Type B pancreatic cell (in vitro differentiated cells): ENCODE measurements at regions not wholly inside any gene's neighbourhood (a gene's known extent, or its start where the extent isn't known, plus 50 kb on each side); places are given as distances from the start of the nearest gene placed in this dataset.

ENCODE experiments used
- DNase-seq: peaks from one replicate; pipeline ENCODE4 v3.0.0; 2021; ENCODE audit warnings: mixed read lengths; ENCODE audit not compliant: unreplicated experiment; ENCODE audit errors: extremely low spot score
- H3K27ac Mint-ChIP-seq: 2 replicates; pipeline ENCODE4 v1.8.0; 2021; ENCODE audit warnings: mild to moderate bottlenecking, mixed read lengths
- H3K27me3 Mint-ChIP-seq: 2 replicates; pipeline ENCODE4 v1.8.0; 2021; ENCODE audit warnings: mixed read lengths
- H3K36me3 Mint-ChIP-seq: 2 replicates; pipeline ENCODE4 v1.8.0; 2021; ENCODE audit warnings: mixed read lengths
- H3K4me1 Mint-ChIP-seq: one replicate; pipeline ENCODE4 v1.8.0; 2021; ENCODE audit warnings: mixed read lengths; ENCODE audit not compliant: unreplicated experiment
- H3K4me3 Mint-ChIP-seq: 2 replicates; pipeline ENCODE4 v1.8.0; 2021; ENCODE audit warnings: mild to moderate bottlenecking, mixed read lengths
- H3K9me3 Mint-ChIP-seq: 2 replicates; pipeline ENCODE4 v1.8.0; 2021; ENCODE audit warnings: mixed read lengths
- CTCF ChIP-seq: fragments of 200-600 bp; sonication (generic); conservative IDR thresholded peaks from 2 replicates; pipeline ENCODE4 v1.5.0; 2021; ENCODE audit warnings: antibody characterized with exemption, mild to moderate bottlenecking

- Mint-ChIP-seq H3K36me3 (no peaks in the 10 kb centered on the region), H3K4me3 (no peak overlapping the region), H3K4me1 (peaks cover 5% of the 10 kb centered on the region), H3K27me3 (no peaks in the 10 kb centered on the region), H3K27ac (no peak overlapping the region), H3K9me3 (no peaks in the 10 kb centered on the region)
- DNase-seq = no peak
- no peak for TF ChIP-seq CTCF
These were observed 1371.5 kb upstream of the TMEFF2 start for GRCh38 chr2:193566276-193566675.

GRCh38 chr2:193562031-193562430, 1367.3 kb upstream of the TMEFF2 start:
- no peaks in the 10 kb centered on the region for H3K9me3 Mint-ChIP-seq
- H3K27ac Mint-ChIP-seq = no peak overlapping the region
- no peaks in the 10 kb centered on the region for H3K36me3 Mint-ChIP-seq
- DNase-seq = no peak
- no peaks in the 10 kb centered on the region for H3K27me3 Mint-ChIP-seq
- H3K4me1 Mint-ChIP-seq = peaks cover 5% of the 10 kb centered on the region
- H3K4me3 Mint-ChIP-seq = no peak overlapping the region
- no peak for TF ChIP-seq CTCF

- H3K27me3 Mint-ChIP-seq = no peaks in the 10 kb centered on the region
- TF ChIP-seq CTCF = no peak
- no peak overlapping the region for H3K27ac Mint-ChIP-seq
- H3K4me1 Mint-ChIP-seq = peaks cover 5% of the 10 kb centered on the region
- DNase-seq = no peak
- H3K36me3 Mint-ChIP-seq = no peaks in the 10 kb centered on the region
- no peaks in the 10 kb centered on the region for H3K9me3 Mint-ChIP-seq
- H3K4me3 Mint-ChIP-seq = no peak overlapping the region
These were observed 1366.3 kb upstream of the TMEFF2 start for GRCh38 chr2:193561054-193561453.

- DNase-seq = no peak
- TF ChIP-seq CTCF = no peak
- Mint-ChIP-seq H3K27ac (no peak overlapping the region), H3K4me3 (no peak overlapping the region), H3K36me3 (no peaks in the 10 kb centered on the region), H3K27me3 (no peaks in the 10 kb centered on the region), H3K4me1 (no peaks in the 10 kb centered on the region), H3K9me3 (no peaks in the 10 kb centered on the region)
These were observed 1362.2 kb upstream of the TMEFF2 start for GRCh38 chr2:193556766-193557470.

- H3K4me3 Mint-ChIP-seq = no peak overlapping the region
These were observed 1354.9 kb upstream of the TMEFF2 start for GRCh38 chr2:193549661-193550060.

More at GRCh38 chr2:193549661-193550060, 1354.9 kb upstream of the TMEFF2 start:
- no peak for TF ChIP-seq CTCF
- Mint-ChIP-seq H3K27ac (no peak overlapping the region), H3K36me3 (no peaks in the 10 kb centered on the region), H3K9me3 (peaks cover 12% of the 10 kb centered on the region), H3K27me3 (no peaks in the 10 kb centered on the region), H3K4me1 (no peaks in the 10 kb centered on the region)
- DNase-seq = no peak
